Fibroblast of the aortic adventitia (primary cell): ENCODE measurements at regions not wholly inside any gene's neighbourhood (a gene's known extent, or its start where the extent isn't known, plus 50 kb on each side); places are given as distances from the start of the nearest gene placed in this dataset.
"Not testable (repeated sequence)": the region's sequence is repeated elsewhere in the genome, so short reads cannot be mapped to it uniquely, and the experiment has no call there.

ENCODE experiments used
- DNase-seq: peaks from one replicate; pipeline ENCODE4 v3.0.0-alpha.2; 2010; ENCODE audit warnings: low read depth
- H3K4me3 ChIP-seq: 2 replicates; pipeline ENCODE4 v1.5.1; 2011; ENCODE audit warnings: low read depth, mild to moderate bottlenecking, control low read depth, low read length, moderate library complexity
- CTCF ChIP-seq: IDR thresholded peaks from 2 replicates; pipeline ENCODE4 v1.5.1; 2011; ENCODE audit warnings: mild to moderate bottlenecking, low read length, control low read depth, inconsistent platforms; ENCODE audit not compliant: insufficient read depth

GRCh38 chr10:84945791-84946190 lies 617.4 kb downstream of the CCSER2 start:
- no peak overlapping the region for H3K4me3 ChIP-seq
- TF ChIP-seq CTCF: no peak

GRCh38 chr10:84946904-84947303 lies 618.5 kb downstream of the CCSER2 start:
- H3K4me3 ChIP-seq: no peak overlapping the region
- no peak for DNase-seq
- TF ChIP-seq CTCF: no peak

More at GRCh38 chr10:84945791-84946190, 617.4 kb downstream of the CCSER2 start:
- no peak for DNase-seq

- no peak overlapping the region for H3K4me3 ChIP-seq
- TF ChIP-seq CTCF: no peak
These were observed 620.3 kb downstream of the CCSER2 start for GRCh38 chr10:84948644-84949043.

GRCh38 chr10:84951616-84952015 lies 623.2 kb downstream of the CCSER2 start:
- H3K4me3 ChIP-seq: no peak overlapping the region
- no peak for DNase-seq
- TF ChIP-seq CTCF: no peak

More at GRCh38 chr10:84948644-84949043, 620.3 kb downstream of the CCSER2 start:
- no peak for DNase-seq

GRCh38 chr10:84957427-84957826 lies 629.0 kb downstream of the CCSER2 start:
- no peak overlapping the region for H3K4me3 ChIP-seq
- DNase-seq: no peak
- TF ChIP-seq CTCF: no peak

GRCh38 chr10:84965468-84965867 lies 637.1 kb downstream of the CCSER2 start:
- H3K4me3 ChIP-seq: no peak overlapping the region
- no peak for TF ChIP-seq CTCF
- DNase-seq: no peak

- no peak for DNase-seq
- no peak overlapping the region for H3K4me3 ChIP-seq
- no peak for TF ChIP-seq CTCF
These were observed 638.5 kb downstream of the CCSER2 start for GRCh38 chr10:84966708-84967441.

GRCh38 chr10:84969297-84969696 lies 640.9 kb downstream of the CCSER2 start:
- H3K4me3 ChIP-seq, DNase-seq: not testable (repeated sequence)
